GM13977 (cell line): ENCODE measurements at regions not wholly inside any gene's neighbourhood (a gene's known extent, or its start where the extent isn't known, plus 50 kb on each side); places are given as distances from the start of the nearest gene placed in this dataset.

Source experiments
- DNase-seq: peaks from one replicate; pipeline ENCODE4 v3.0.0; 2012; ENCODE audit warnings: low spot score
- CTCF ChIP-seq: IDR thresholded peaks from 2 replicates; pipeline ENCODE4 v1.5.1; 2012; ENCODE audit warnings: mild to moderate bottlenecking, control low read depth; ENCODE audit not compliant: insufficient read depth; ENCODE audit errors: extremely low read depth, missing control alignments
- in situ Hi-C: fragments of 300-500 bp; cut with MboI; formaldehyde crosslinking; loops from one replicate; pipeline ENCODE4 v1.12.0; 2022; ENCODE audit warnings: low sequenced_read_pairs, low pct_unique_long_range_greater_than_20kb, mixed read lengths, inconsistent platforms; ENCODE audit not compliant: unreplicated experiment

DNA sequence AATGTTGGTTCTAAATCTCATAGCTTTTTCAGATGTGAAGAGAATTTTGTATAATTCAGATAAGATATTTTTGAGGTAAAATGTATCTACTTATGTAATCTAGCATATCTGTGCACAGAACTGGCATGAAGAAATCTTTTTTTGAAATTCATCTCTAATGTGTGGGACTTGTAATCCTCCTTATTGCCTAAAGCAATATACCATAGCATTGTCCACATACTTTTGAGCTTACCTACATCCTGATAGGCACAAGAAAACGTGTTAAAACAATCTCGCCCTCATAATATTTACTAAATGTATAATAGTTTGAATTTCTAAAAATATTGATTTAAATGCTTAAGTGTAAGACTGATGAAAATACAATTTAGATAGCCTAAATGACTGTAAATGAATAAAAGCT, 1686.5 kb upstream of the ACO1 start:
- no peak for DNase-seq
- no peak for TF ChIP-seq CTCF
- in situ Hi-C loops: no loop called here

DNA sequence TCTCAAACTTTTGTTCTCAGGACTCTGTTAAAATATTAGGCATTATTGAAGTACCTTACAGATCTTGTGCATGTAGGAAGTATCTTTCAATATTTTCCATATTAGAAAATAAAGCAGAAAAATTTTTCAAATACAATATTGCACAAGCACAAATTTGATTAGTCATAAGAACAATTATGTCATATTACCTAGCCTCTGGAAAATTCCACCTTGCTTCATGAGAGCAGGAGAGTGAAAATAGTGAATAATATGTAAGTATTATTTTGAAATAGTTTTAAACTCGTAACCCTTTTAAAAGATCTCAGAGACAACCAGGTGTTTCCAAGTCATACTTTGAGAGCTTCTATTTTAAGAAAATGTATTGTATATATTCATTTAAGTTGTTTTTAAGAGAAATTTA, 1672.9 kb upstream of the ACO1 start:
- in situ Hi-C loops: no loop called here
- no peak for DNase-seq

DNA sequence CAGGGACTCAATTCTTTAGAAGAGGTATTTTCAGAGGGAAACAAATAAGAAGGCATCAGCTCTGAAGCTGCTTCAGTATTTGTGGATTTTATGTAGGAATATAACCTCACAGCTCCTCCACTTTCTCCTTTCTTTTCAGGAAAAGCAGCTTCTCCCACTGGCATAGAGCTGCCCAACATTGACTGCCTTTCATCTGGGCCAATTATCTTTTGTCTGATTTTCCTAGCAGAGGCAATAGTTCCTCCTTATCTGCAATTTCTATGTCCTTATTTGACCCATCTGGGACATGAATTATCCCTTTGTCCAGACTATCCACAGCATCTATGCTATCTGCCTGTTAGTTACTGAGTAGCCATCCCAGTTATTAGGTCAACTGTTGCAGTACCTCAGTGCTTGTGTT, 1671.2 kb upstream of the ACO1 start:
- in situ Hi-C loops: no loop called here
- DNase-seq: no peak
- no peak for TF ChIP-seq CTCF

More for the DNA sequence above, 1672.9 kb upstream of the ACO1 start:
- TF ChIP-seq CTCF: no peak

DNA sequence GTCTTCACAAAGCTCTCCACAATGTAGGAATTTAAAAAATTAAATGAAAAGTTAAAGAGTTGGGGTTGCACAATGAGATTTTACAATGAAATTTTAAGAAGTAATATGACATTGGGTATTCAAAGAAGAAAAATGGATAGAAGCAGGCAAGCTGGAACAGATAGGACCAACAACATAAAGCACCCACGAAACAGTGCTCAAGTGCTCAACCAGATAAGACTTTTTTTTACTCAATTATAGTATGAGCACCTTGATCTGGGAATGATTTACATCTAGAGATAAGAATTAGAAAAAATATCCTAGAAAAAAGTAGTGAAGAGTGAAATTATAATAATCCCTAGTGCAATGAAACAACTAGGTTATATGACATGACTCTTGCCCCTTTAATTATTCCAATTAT, 1670.1 kb upstream of the ACO1 start:
- no peak for TF ChIP-seq CTCF
- DNase-seq: no peak
- in situ Hi-C loops: no loop called here

DNA sequence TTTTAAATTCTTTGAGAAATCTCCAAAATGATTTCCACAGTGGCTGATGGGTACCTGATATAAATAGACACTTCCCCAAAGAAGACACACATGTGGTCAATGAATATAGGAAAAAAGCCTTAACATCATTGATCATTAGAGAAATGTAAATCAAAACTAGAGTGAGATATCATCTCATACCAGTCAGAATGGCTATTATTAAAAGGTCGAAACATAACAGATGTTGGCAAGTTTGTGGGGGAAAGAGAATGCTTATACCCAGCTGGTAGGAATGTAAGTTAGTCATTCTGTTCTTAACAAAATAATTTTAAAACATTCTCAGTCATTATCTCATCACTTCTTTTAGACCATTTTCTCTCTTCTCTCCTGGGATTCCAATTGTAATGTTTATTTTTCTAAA, 1666.0 kb upstream of the ACO1 start:
- no peak for DNase-seq
- in situ Hi-C loops: no loop called here
- no peak for TF ChIP-seq CTCF

GRCh38 chr9:30722065-30722464, 1662.4 kb upstream of the ACO1 start:
- in situ Hi-C loops: no loop called here
- no peak for DNase-seq
- TF ChIP-seq CTCF: no peak

- in situ Hi-C loops: no loop called here
- DNase-seq: no peak
Measured at GRCh38 chr9:30723656-30724055, 1660.8 kb upstream of the ACO1 start.

More at GRCh38 chr9:30723656-30724055, 1660.8 kb upstream of the ACO1 start:
- no peak for TF ChIP-seq CTCF
